SK-N-SH (cell line): ENCODE measurements at regions not wholly inside any gene's neighbourhood (a gene's known extent, or its start where the extent isn't known, plus 50 kb on each side); places are given as distances from the start of the nearest gene placed in this dataset.

Experiments used
- CTCF ChIA-PET: fragments of 300-600, 350-600 bp; formaldehyde crosslinking; extraction: SDS; loops from one replicate; lab custom pipeline; 2021; lab: Yijun Ruan, JAX
- POLR2A ChIA-PET: fragments of 350-600 bp; sonication (Branson Sonifier 250); formaldehyde crosslinking; extraction: SDS; loops from one replicate; lab custom pipeline; 2020; ENCODE audit warnings: antibody characterized with exemption, inconsistent platforms; lab: Yijun Ruan, JAX
- DNase-seq: peaks from one replicate; pipeline ENCODE4 v3.0.0; 2012
- H2AFZ ChIP-seq: fragments of 200-600 bp; sonication (generic); 2 replicates; pipeline ENCODE4 v1.8.1; 2016; ENCODE audit warnings: antibody characterized with exemption, mild to moderate bottlenecking, low read depth
- H3F3A ChIP-seq: fragments of 200-600 bp; sonication (generic); replicated peaks from 2 replicates; pipeline ENCODE3; 2016; ENCODE audit warnings: antibody characterized with exemption, mild to moderate bottlenecking; ENCODE audit not compliant: insufficient read depth
- H3K27ac ChIP-seq, 2 experiments: fragments of 200-500 bp in 1 of 2; fragments of 200-600 bp in 1 of 2; sonication (Bioruptor generic) in 1 of 2; sonication (generic), shearing (Covaris generic) in 1 of 2; 2 replicates each; pipeline versions ENCODE4 v1.5.1 to v1.6.1; 2014 to 2016; ENCODE audit warnings: low read depth in 2 of 2, inconsistent platforms in 1 of 2, low read length in 1 of 2, mild to moderate bottlenecking in 1 of 2, mixed read lengths in 1 of 2
- H3K27me3 ChIP-seq: fragments of 200-600 bp; sonication (generic), shearing (Covaris generic); 2 replicates; pipeline ENCODE4 v1.6.1; 2016; ENCODE audit warnings: mixed run types; ENCODE audit not compliant: insufficient read depth
- H3K36me3 ChIP-seq, 2 experiments: fragments of 200-500 bp in 1 of 2; fragments of 200-600 bp in 1 of 2; sonication (Bioruptor generic) in 1 of 2; sonication (generic) in 1 of 2; replicated peaks in 1 of 2; 2 replicates each; pipeline versions ENCODE3 to v1.5.1; 2014 to 2016; ENCODE audit warnings: low read length in 1 of 2, mild to moderate bottlenecking in 1 of 2; ENCODE audit not compliant: insufficient read depth in 2 of 2, control insufficient read depth in 1 of 2
- H3K4me1 ChIP-seq, 2 experiments: fragments of 200-500 bp in 1 of 2; fragments of 200-600 bp in 1 of 2; sonication (Bioruptor generic) in 1 of 2; sonication (generic), shearing (Covaris generic) in 1 of 2; 2 replicates each; pipeline versions ENCODE4 v1.5.1 to v1.6.1; 2014 to 2016; ENCODE audit warnings: low read depth in 1 of 2, low read length in 1 of 2, mixed run types in 1 of 2; ENCODE audit not compliant: insufficient read depth in 2 of 2, control insufficient read depth in 1 of 2
- H3K4me2 ChIP-seq: fragments of 200-600 bp; sonication (generic), shearing (Covaris generic); 2 replicates; pipeline ENCODE4 v1.6.1; 2017; ENCODE audit warnings: mixed run types
- H3K4me3 ChIP-seq, 2 experiments: fragments of 200-500 bp in 1 of 2; fragments of 200-600 bp in 1 of 2; sonication (Bioruptor generic) in 1 of 2; sonication (generic), shearing (Covaris generic) in 1 of 2; 2 replicates each; pipeline versions ENCODE4 v1.5.1 to v1.8.1; 2014 to 2016; ENCODE audit warnings: low read depth in 2 of 2, inconsistent platforms in 1 of 2, low read length in 1 of 2, mild to moderate bottlenecking in 1 of 2, mixed read lengths in 1 of 2, moderate library complexity in 1 of 2
- H3K79me2 ChIP-seq: fragments of 200-600 bp; sonication (generic); 2 replicates; pipeline ENCODE4 v1.8.1; 2017; ENCODE audit warnings: mild to moderate bottlenecking; ENCODE audit not compliant: insufficient read depth
- H3K9ac ChIP-seq: fragments of 200-600 bp; sonication (generic); 2 replicates; pipeline ENCODE4 v1.6.1; 2017; ENCODE audit warnings: mixed run types
- H3K9me2 ChIP-seq: fragments of 200-600 bp; sonication (generic); 2 replicates; pipeline ENCODE4 v1.6.1; 2017; ENCODE audit warnings: mixed run types
- H3K9me3 ChIP-seq: fragments of 200-600 bp; sonication (generic); 2 replicates; pipeline ENCODE4 v1.6.1; 2017; ENCODE audit warnings: mixed run types, mild to moderate bottlenecking, moderate library complexity
- H4K20me1 ChIP-seq: fragments of 200-600 bp; sonication (generic); 2 replicates; pipeline ENCODE4 v1.6.1; 2017; ENCODE audit warnings: mild to moderate bottlenecking, mixed run types; ENCODE audit not compliant: insufficient read depth
- CHD2 ChIP-seq: fragments of 150-350 bp; IDR thresholded peaks from 2 replicates; pipeline ENCODE4 v1.6.1; 2018; ENCODE audit warnings: low read length; ENCODE audit not compliant: partially characterized antibody
- ELF1 ChIP-seq: IDR thresholded peaks from 2 replicates; pipeline ENCODE4 v1.4.0; 2012
- EZH2phosphoT487 ChIP-seq: fragments of 200-600 bp; sonication (generic); IDR thresholded peaks from 2 replicates; pipeline ENCODE4 v1.6.1; 2017; ENCODE audit warnings: low read depth, mixed run types, mild to moderate bottlenecking, antibody characterized with exemption, moderate library complexity, borderline replicate concordance
- FOXJ3 ChIP-seq: sonication (generic); formaldehyde crosslinking; IDR thresholded peaks from 2 replicates; pipeline ENCODE4 v1.5.1; 2020; ENCODE audit warnings: mild to moderate bottlenecking, missing genetic modification reagents
- GABPA ChIP-seq: IDR thresholded peaks from 2 replicates; pipeline ENCODE4 v1.4.0; 2012; ENCODE audit warnings: low read depth, mild to moderate bottlenecking
- GATA2 ChIP-seq: sonication (generic); formaldehyde crosslinking; IDR thresholded peaks from 2 replicates; pipeline ENCODE4 v1.5.0; 2020; ENCODE audit warnings: mild to moderate bottlenecking, missing genetic modification reagents
- JUND ChIP-seq: IDR thresholded peaks from 2 replicates; pipeline ENCODE4 v1.4.0; 2012
- MAX ChIP-seq: IDR thresholded peaks from 2 replicates; pipeline ENCODE4 v1.4.0; 2012; ENCODE audit warnings: low read depth
- MEF2A ChIP-seq: IDR thresholded peaks from 2 replicates; pipeline ENCODE4 v1.4.0; 2012; ENCODE audit warnings: low read depth, borderline replicate concordance
- NFIC ChIP-seq: IDR thresholded peaks from 2 replicates; pipeline ENCODE4 v1.4.0; 2012; ENCODE audit warnings: borderline replicate concordance
- NRF1 ChIP-seq: IDR thresholded peaks from 2 replicates; pipeline ENCODE4 v1.6.1; 2012; ENCODE audit warnings: low read depth, mild to moderate bottlenecking, low read length
- POLR2AphosphoS5 ChIP-seq: IDR thresholded peaks from 2 replicates; pipeline ENCODE4 v1.6.1; 2012; ENCODE audit warnings: low read depth, low read length
- RAD21 ChIP-seq: IDR thresholded peaks from 2 replicates; pipeline ENCODE4 v1.6.1; 2012; ENCODE audit warnings: mild to moderate bottlenecking, low read length
- RCOR1 ChIP-seq: fragments of 150-350 bp; IDR thresholded peaks from 2 replicates; pipeline ENCODE4 v1.6.1; 2017; ENCODE audit warnings: antibody characterized with exemption, low read length
- REST ChIP-seq: IDR thresholded peaks from 2 replicates; pipeline ENCODE4 v1.6.1; 2012; ENCODE audit warnings: mild to moderate bottlenecking, low read depth, low read length, moderate library complexity
- RFX5 ChIP-seq: IDR thresholded peaks from 2 replicates; pipeline ENCODE4 v1.6.1; 2012; ENCODE audit warnings: mild to moderate bottlenecking, improper control_type of control experiment, low read length
- SIN3A ChIP-seq: IDR thresholded peaks from 2 replicates; pipeline ENCODE4 v1.6.1; 2012; ENCODE audit warnings: low read depth, mild to moderate bottlenecking, low read length, moderate library complexity, borderline replicate concordance
- SMC3 ChIP-seq: IDR thresholded peaks from 2 replicates; pipeline ENCODE4 v1.6.1; 2012; ENCODE audit warnings: low read depth, low read length, improper control_type of control experiment
- USF1 ChIP-seq: IDR thresholded peaks from 2 replicates; pipeline ENCODE4 v1.4.0; 2012; ENCODE audit warnings: low read depth, borderline replicate concordance
- YY1 ChIP-seq: IDR thresholded peaks from 2 replicates; pipeline ENCODE4 v1.4.0; 2012; ENCODE audit warnings: low read depth, mild to moderate bottlenecking
- WGBS: methylation state at CpG from one replicate; pipeline ENCODE4 v1.1.6; 2017; ENCODE audit warnings: low lambda C conversion rate; 5-methylcytosine and 5-hydroxymethylcytosine counted together

GRCh38 chr3:193879864-193880242 is 256.1 kb upstream of the HES1 start:
- ChIA-PET POLR2A (no interaction called here), CTCF (interaction anchor here (1.0 kb wide), 1 partner anchor 436 kb away, joined by 4 read pairs; no protein-coding TSS in a partner anchor)
- Histone ChIP-seq H3K9me3 (no peaks in the 10 kb centered on the region), H3F3A (no peaks in the 10 kb centered on the region), H3K4me2 (no peak overlapping the region), H3K9ac (no peak overlapping the region), H2AFZ (no peak overlapping the region), H3K36me3 (no peaks in the 10 kb centered on the region), H3K27me3 (no peaks in the 10 kb centered on the region; the same call in 1 of the 2 replicates), H4K20me1 (no peaks in the 10 kb centered on the region), H3K27ac (no peak overlapping the region), H3K9me2 (no peaks in the 10 kb centered on the region), H3K79me2 (no peaks in the 10 kb centered on the region), H3K4me1 (no peaks in the 10 kb centered on the region; a peak in 1 of 4 replicates), H3K4me3 (no peak overlapping the region)
- TF ChIP-seq RAD21 (no peak), NFIC (no peak), SIN3A (no peak), JUND (no peak), SMC3 (no peak), RFX5 (no peak), MEF2A (no peak), GATA2 (CRISPR knock-in tag) (no peak), CHD2 (no peak), GABPA (no peak), REST (no peak), USF1 (no peak), RCOR1 (no peak), MAX (no peak), EZH2phosphoT487 (no peak), NRF1 (no peak), ELF1 (no peak), FOXJ3 (CRISPR knock-in tag) (no peak), YY1 (no peak), POLR2AphosphoS5 (no peak)
- DNase-seq = peak; percentile 24
- WGBS = 63% methylated on average over 1 of the region's 1 CpG
